ENCODE measurements at regions not wholly inside any gene's neighbourhood (a gene's known extent, or its start where the extent isn't known, plus 50 kb on each side); places are given as distances from the start of the nearest gene placed in this dataset.

GRCh38 chr5:1637639-1638481 lies 114.1 kb upstream of the LPCAT1 start (continued):
- no peak for TF ChIP-seq REST (IDR thresholded peaks at IDR 0.05; ENCODE audit: low read depth, low read length)
- no peak for TF ChIP-seq RFX5 (IDR thresholded peaks at IDR 0.05; ENCODE audit: low read length)
- no peak for TF ChIP-seq USF2 (IDR thresholded peaks at IDR 0.05; ENCODE audit: borderline replicate concordance, low read depth, low read length)
- TF ChIP-seq PBX3 (IDR thresholded peaks at IDR 0.05): no peak
- TF ChIP-seq RAD21 (IDR thresholded peaks at IDR 0.05; ENCODE audit: low read length): no peak
- no peak for TF ChIP-seq SMC3 (IDR thresholded peaks at IDR 0.05; ENCODE audit: low read depth, low read length)
- TF ChIP-seq EP300 (IDR thresholded peaks at IDR 0.05; ENCODE audit: borderline replicate concordance in 1 of 2, low read depth in 1 of 2, low read length in 1 of 2): no peak
- no peak for TF ChIP-seq TCF12 (IDR thresholded peaks at IDR 0.05)
- no peak for TF ChIP-seq TEAD4 (IDR thresholded peaks at IDR 0.05; ENCODE audit: borderline replicate concordance, insufficient read depth)
- TF ChIP-seq NFIC (IDR thresholded peaks at IDR 0.05; ENCODE audit: borderline replicate concordance): no peak

GRCh38 chr5:1636981-1637638 lies 113.3 kb upstream of the LPCAT1 start:
- 87% methylated on average over 10 of the region's 24 CpGs for WGBS (ENCODE audit: low lambda C conversion rate)
- Histone ChIP-seq H3K9me2 (no peaks in the 10 kb centered on the region), H3F3A (replicated peaks; ENCODE audit: insufficient read depth) (no peaks in the 10 kb centered on the region), H3K36me3 (replicated peaks in 1 of 2; ENCODE audit: control insufficient read depth in 1 of 2, insufficient read depth in 2 of 2, low read length in 1 of 2) (no peaks in the 10 kb centered on the region), H3K27ac (ENCODE audit: low read depth in 2 of 2, low read length in 1 of 2) (no peak overlapping the region), H3K9me3 (no peaks in the 10 kb centered on the region), H3K27me3 (ENCODE audit: insufficient read depth) (no peaks in the 10 kb centered on the region), H3K4me2 (no peak overlapping the region), H3K9ac (no peak overlapping the region), H2AFZ (ENCODE audit: low read depth) (no peak overlapping the region), H3K79me2 (ENCODE audit: insufficient read depth) (no peaks in the 10 kb centered on the region), H3K4me3 (ENCODE audit: low read depth in 2 of 2, low read length in 1 of 2) (no peak overlapping the region), H3K4me1 (ENCODE audit: control insufficient read depth in 1 of 2, insufficient read depth in 2 of 2, low read depth in 1 of 2, low read length in 1 of 2) (peaks cover 0 to 5% of the 10 kb centered on the region in 2 experiments; a peak in 1 of 4 replicates), H4K20me1 (ENCODE audit: insufficient read depth) (no peaks in the 10 kb centered on the region)
- ChIA-PET POLR2A (no interaction called here), CTCF (no interaction called here)
- DNase-seq: no peak
- TF ChIP-seq GABPA (IDR thresholded peaks at IDR 0.05; ENCODE audit: low read depth) (no peak), FOXJ3 (CRISPR knock-in tag; IDR thresholded peaks at IDR 0.05) (no peak), RCOR1 (IDR thresholded peaks at IDR 0.05; ENCODE audit: low read length) (no peak), RAD21 (IDR thresholded peaks at IDR 0.05; ENCODE audit: low read length) (no peak), RXRA (IDR thresholded peaks at IDR 0.05; ENCODE audit: borderline replicate concordance, low read depth) (no peak), ZBTB33 (IDR thresholded peaks at IDR 0.05; ENCODE audit: borderline replicate concordance, low read depth) (no peak), TEAD4 (IDR thresholded peaks at IDR 0.05; ENCODE audit: borderline replicate concordance, insufficient read depth) (no peak), REST (IDR thresholded peaks at IDR 0.05; ENCODE audit: low read depth, low read length) (no peak)
